Endothelial cell of umbilical vein (primary cell): ENCODE measurements at regions not wholly inside any gene's neighbourhood (a gene's known extent, or its start where the extent isn't known, plus 50 kb on each side); places are given as distances from the start of the nearest gene placed in this dataset.

Experiments
- CTCF ChIP-seq, 2 donors: IDR thresholded peaks; 1 replicate in 1 of 2; 2 replicates in 1 of 2; pipeline ENCODE4 v1.5.1; 2011; ENCODE audit warnings: low read length in 2 of 2, mild to moderate bottlenecking in 2 of 2, moderate library complexity in 2 of 2, control low read depth in 1 of 2, inconsistent platforms in 1 of 2, low read depth in 1 of 2; ENCODE audit not compliant: insufficient read depth in 1 of 2; ENCODE audit errors: extremely low read depth in 1 of 2
- EZH2 ChIP-seq: IDR thresholded peaks from 2 replicates; pipeline ENCODE4 v1.6.1; 2012; ENCODE audit warnings: borderline replicate concordance, low read depth, mild to moderate bottlenecking, moderate library complexity, low read length, inconsistent platforms; ENCODE audit not compliant: severe bottlenecking
- GATA2 ChIP-seq: IDR thresholded peaks from 2 replicates; pipeline ENCODE4 v1.7.0; 2011; ENCODE audit warnings: low read depth, mild to moderate bottlenecking, moderate library complexity, mixed read lengths, low read length; ENCODE audit not compliant: insufficient read length, insufficient read depth
- JUN ChIP-seq: IDR thresholded peaks from 2 replicates; pipeline ENCODE4 v1.6.1; 2011; ENCODE audit warnings: borderline replicate concordance, low read depth; ENCODE audit not compliant: insufficient read length, insufficient read depth
- MAX ChIP-seq: IDR thresholded peaks from 2 replicates; pipeline ENCODE4 v1.6.1; 2011; ENCODE audit not compliant: insufficient read depth, insufficient read length
- MYC ChIP-seq: IDR thresholded peaks from one replicate; pipeline ENCODE4 v1.6.1; 2011; ENCODE audit warnings: mild to moderate bottlenecking, low read depth, low read length
- POLR2A ChIP-seq: IDR thresholded peaks from 2 replicates; pipeline ENCODE4 v1.6.1; 2012; ENCODE audit warnings: low read depth, mild to moderate bottlenecking, control low read depth, low read length
- POLR2AphosphoS5 ChIP-seq: IDR thresholded peaks from 2 replicates; pipeline ENCODE4 v1.6.1; 2012; ENCODE audit warnings: low read depth, mild to moderate bottlenecking, control low read depth, low read length, moderate library complexity; ENCODE audit not compliant: insufficient read depth

- no peak for TF ChIP-seq CTCF (IDR thresholded peaks at IDR 0.05; ENCODE audit: extremely low read depth in 1 of 2, insufficient read depth in 1 of 2, low read depth in 1 of 2, low read length in 2 of 2)
- no peak for TF ChIP-seq POLR2A
- no peak for TF ChIP-seq MAX
- TF ChIP-seq POLR2AphosphoS5: no peak
- TF ChIP-seq EZH2: no peak
- TF ChIP-seq GATA2: no peak
- peak; percentile 86 for TF ChIP-seq JUN
- no peak for TF ChIP-seq MYC
Observed at GRCh38 chr3:80677796-80678195, 910.0 kb upstream of the ROBO1 start.
